HepG2 (cell line): ENCODE measurements at regions not wholly inside any gene's neighbourhood (a gene's known extent, or its start where the extent isn't known, plus 50 kb on each side); places are given as distances from the start of the nearest gene placed in this dataset.

Experiments used
- ATAC-seq: fragments of 200-7000 bp; cut with Tn5 transposase; 3 replicates; pipeline ENCODE4 v1.9.1; 2020; ENCODE audit warnings: mild to moderate bottlenecking, moderate library complexity
- BruUV-seq: library from RNA; stranded (reverse); fragments of 400-500 nt; replicated peaks from 2 replicates; lab custom pipeline; 2021; lab: Mats Ljungman, UMichigan
- CTCF ChIA-PET: fragments of 300-600 bp; formaldehyde crosslinking; extraction: SDS; loops from one replicate; lab custom pipeline; 2021; ENCODE audit warnings: low total read pairs, inconsistent platforms, low intra/inter-chr PET ratio; lab: Yijun Ruan, JAX
- POLR2A ChIA-PET: fragments of 350-600 bp; sonication (Branson Sonifier 250); formaldehyde crosslinking; loops from one replicate; lab custom pipeline; 2020; ENCODE audit warnings: antibody characterized with exemption, inconsistent platforms; lab: Yijun Ruan, JAX
- DNase-seq: peaks from one replicate; pipeline ENCODE4 v3.0.0-alpha.2; 2015; ENCODE audit warnings: low spot score
- FAIRE-seq: peaks from 3 replicates; lab custom pipeline; 2011; peaks lifted over from hg19 to GRCh38; lab: Jason Lieb, UNC
- H2AFZ ChIP-seq: one replicate; pipeline ENCODE4 v1.6.1; 2011; ENCODE audit warnings: low read length, inconsistent platforms
- H3K27ac ChIP-seq: fragments of 300-600 bp; 3 replicates; pipeline ENCODE4 v1.8.0; 2011; ENCODE audit warnings: mixed run types, mild to moderate bottlenecking, mixed read lengths, low read length, inconsistent platforms; ENCODE audit not compliant: insufficient read depth; ENCODE audit errors: extremely low read length
- H3K27me3 ChIP-seq, 2 experiments: fragments of 200-600 bp in 1 of 2; 2 replicates in 1 of 2; 3 replicates in 1 of 2; pipeline versions ENCODE4 v1.6.0 to v1.8.0; 2011; ENCODE audit warnings: low read length in 2 of 2, mild to moderate bottlenecking in 2 of 2, moderate library complexity in 2 of 2, inconsistent platforms in 1 of 2; ENCODE audit not compliant: insufficient read depth in 2 of 2, control insufficient read depth in 1 of 2
- H3K36me3 ChIP-seq, 2 experiments: fragments of 200-600 bp in 1 of 2; replicated peaks in 1 of 2; 2 replicates in 1 of 2; 3 replicates in 1 of 2; pipeline versions ENCODE4 v1.5.1 to v1.8.0; 2011; ENCODE audit warnings: low read length in 2 of 2, inconsistent platforms in 1 of 2; ENCODE audit not compliant: insufficient read depth in 2 of 2, control insufficient read depth in 1 of 2
- H3K4me1 ChIP-seq: 2 replicates; pipeline ENCODE4 v1.5.1; 2012; ENCODE audit warnings: low read length, inconsistent platforms; ENCODE audit not compliant: insufficient read depth
- H3K4me2 ChIP-seq: 2 replicates; pipeline ENCODE4 v1.6.0; 2011; ENCODE audit warnings: low read depth, low read length, inconsistent platforms
- H3K4me3 ChIP-seq, 3 experiments: fragments of 200-600 bp in 1 of 3; sonication (generic), shearing (Covaris generic) in 1 of 3; replicated peaks in 1 of 3; 2 replicates each; pipeline ENCODE4 v1.5.1; 2011 to 2016; ENCODE audit warnings: low read length in 3 of 3, inconsistent platforms in 2 of 3, low read depth in 2 of 3, mild to moderate bottlenecking in 2 of 3, control low read depth in 1 of 3, mixed read lengths in 1 of 3; ENCODE audit not compliant: insufficient read depth in 1 of 3
- H3K79me2 ChIP-seq: one replicate; pipeline ENCODE4 v1.6.1; 2011; ENCODE audit warnings: low read length, inconsistent platforms; ENCODE audit not compliant: insufficient read depth
- H3K9ac ChIP-seq: 2 replicates; pipeline ENCODE4 v1.6.0; 2011; ENCODE audit warnings: mild to moderate bottlenecking, low read depth, low read length, inconsistent platforms; ENCODE audit not compliant: insufficient read depth
- H3K9me3 ChIP-seq: 2 replicates; pipeline ENCODE4 v1.5.1; 2012; ENCODE audit warnings: mild to moderate bottlenecking, low read length
- H4K20me1 ChIP-seq: 2 replicates; pipeline ENCODE4 v1.6.0; 2011; ENCODE audit warnings: inconsistent platforms, mild to moderate bottlenecking, low read length, moderate library complexity; ENCODE audit not compliant: insufficient read depth
- CREB1 ChIP-seq, 2 experiments: fragments of 450-650 bp in 1 of 2; IDR thresholded peaks; 2 replicates each; pipeline ENCODE4 v1.6.1; 2016 to 2017; ENCODE audit warnings: control low read depth in 1 of 2, mild to moderate bottlenecking in 1 of 2, missing compliant biosample characterization in 1 of 2, missing genetic modification characterization in 1 of 2
- MTA3 ChIP-seq: sonication (generic); formaldehyde crosslinking; IDR thresholded peaks from 2 replicates; pipeline ENCODE4 v1.4.0; 2020; ENCODE audit warnings: missing genetic modification reagents
- NR1H2 ChIP-seq: sonication (generic); formaldehyde crosslinking; IDR thresholded peaks from 2 replicates; pipeline ENCODE4 v1.8.1; 2022; ENCODE audit warnings: low read depth, missing genetic modification reagents, borderline replicate concordance
- PLRG1 ChIP-seq: fragments of 450-650 bp; conservative IDR thresholded peaks from 2 replicates; pipeline ENCODE4 v1.6.1; 2016
- SMAD1 ChIP-seq: sonication (generic); formaldehyde crosslinking; IDR thresholded peaks from 2 replicates; pipeline ENCODE4 v1.4.0; 2020; ENCODE audit warnings: missing genetic modification reagents, low read depth, mild to moderate bottlenecking, borderline replicate concordance
- TRIM24 ChIP-seq: sonication (generic); formaldehyde crosslinking; IDR thresholded peaks from 2 replicates; pipeline ENCODE4 v1.8.0; 2022; ENCODE audit warnings: mild to moderate bottlenecking, missing genetic modification reagents
- ZNF207 ChIP-seq: fragments of 450-650 bp; IDR thresholded peaks from 2 replicates; pipeline ENCODE4 v1.6.1; 2016; ENCODE audit warnings: antibody characterized with exemption, borderline replicate concordance
- WGBS: methylation state at CpG from one replicate; pipeline ENCODE4 v1.1.6; 2017; ENCODE audit warnings: low lambda C conversion rate; 5-methylcytosine and 5-hydroxymethylcytosine counted together
- in situ Hi-C: cut with HindIII; loops from 2 replicates; pipeline ENCODE4 v1.10.0; 2017; ENCODE audit warnings: low pct_unique_long_range_greater_than_20kb; ENCODE audit not compliant: extremely low pct_ligation_motif_present
- intact Hi-C: fragments of 100-400 bp; cut with micrococcal nuclease; formaldehyde crosslinking; loops from one replicate; pipeline ENCODE4 v1.10.0; 2022; ENCODE audit not compliant: unreplicated experiment
- TF ChIP-seq, protein P1 (sequence below): IDR thresholded peaks from 2 replicates; pipeline ENCODE4 v1.6.1; 2016; ENCODE audit warnings: missing genetic modification reagents, missing compliant biosample characterization
- TF ChIP-seq, protein P2 (sequence below): sonication (generic); formaldehyde crosslinking; IDR thresholded peaks from 2 replicates; pipeline ENCODE4 v1.4.0; 2020; ENCODE audit warnings: mild to moderate bottlenecking, missing genetic modification reagents

DNA sequence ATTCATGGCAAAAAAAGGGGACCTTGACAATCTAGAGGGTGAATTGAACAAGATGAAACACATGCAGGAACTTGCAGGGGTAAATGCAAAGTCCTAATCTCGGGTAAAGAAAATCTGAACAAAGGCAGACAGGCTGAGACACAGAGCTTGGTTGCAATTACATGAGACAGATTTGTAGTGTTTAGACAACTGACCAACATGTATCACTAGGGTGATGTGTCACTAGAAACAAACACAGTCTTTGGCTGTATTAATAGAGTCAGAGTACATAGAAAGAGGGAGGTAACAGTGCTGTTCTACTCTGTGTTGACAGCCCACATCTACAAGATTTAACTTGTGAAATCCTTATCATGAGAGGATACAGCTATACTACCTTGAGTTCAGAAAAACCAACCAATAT lies 78.1 kb upstream of the GRIK3 start:
- intact Hi-C loops, result no loop called here
- no TSS peak for BruUV-seq
- 0% methylated on average over 1 of the region's 1 CpG for WGBS

DNA sequence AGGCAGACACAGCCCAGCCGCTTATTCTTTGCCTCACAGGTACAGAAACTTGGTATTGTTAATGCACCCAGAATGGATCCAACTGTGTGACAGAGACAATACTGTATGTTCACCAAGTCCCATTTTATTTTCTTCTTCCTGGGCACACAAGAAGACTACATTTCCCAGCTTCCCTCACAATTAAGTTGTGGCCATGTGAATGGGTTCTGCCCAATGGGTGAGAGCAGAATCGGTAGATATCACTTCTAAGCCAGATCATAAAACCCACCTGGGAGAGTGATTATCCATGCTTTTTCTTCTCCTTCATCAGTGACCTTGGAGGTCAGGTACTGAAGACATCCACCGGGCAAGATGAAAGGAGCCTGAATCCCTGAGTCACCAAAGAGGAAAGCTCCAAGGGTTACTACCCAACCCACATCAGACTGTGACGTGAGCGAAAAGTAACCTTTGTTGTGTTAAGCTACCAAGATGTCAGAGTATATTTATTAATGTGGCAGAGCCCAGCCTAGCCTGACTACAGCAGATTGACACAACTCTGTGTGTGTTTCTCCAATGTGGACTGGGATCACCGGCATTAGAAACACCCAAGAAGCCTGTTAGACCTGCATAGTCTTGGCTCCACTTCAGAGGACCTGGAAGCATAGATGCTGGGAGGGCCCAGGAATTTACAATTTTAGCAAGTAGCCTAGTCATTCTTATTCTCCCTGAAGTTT lies 79.1 kb upstream of the GRIK3 start:
- ATAC-seq (no peak), FAIRE-seq (no peak), DNase-seq (no peak)
- TF ChIP-seq, protein P1, sequence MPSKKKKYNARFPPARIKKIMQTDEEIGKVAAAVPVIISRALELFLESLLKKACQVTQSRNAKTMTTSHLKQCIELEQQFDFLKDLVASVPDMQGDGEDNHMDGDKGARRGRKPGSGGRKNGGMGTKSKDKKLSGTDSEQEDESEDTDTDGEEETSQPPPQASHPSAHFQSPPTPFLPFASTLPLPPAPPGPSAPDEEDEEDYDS (CRISPR knock-in tag), result no peak
- TF ChIP-seq PLRG1 (no peak), CREB1 (IDR thresholded peaks at IDR 0.05) (0 out of 2 replicates have a peak, but pooled peaks have one; percentile 2), CREB1 (CRISPR knock-in tag; IDR thresholded peaks at IDR 0.05) (no peak), SMAD1 (CRISPR knock-in tag) (no peak), MTA3 (CRISPR knock-in tag) (no peak), NR1H2 (CRISPR knock-in tag) (no peak), ZNF207 (no peak)
- H4K20me1 ChIP-seq, result no peaks in the 10 kb centered on the region
- WGBS, result 10% methylated on average over 5 of the region's 6 CpGs
- no peak overlapping the region for H3K4me2 ChIP-seq
- no TSS peak for BruUV-seq
- intact Hi-C loops, result no loop called here
- H3K9ac ChIP-seq, result no peak overlapping the region
- no peak overlapping the region for H2AFZ ChIP-seq
- no peaks in the 10 kb centered on the region for H3K79me2 ChIP-seq
- no peaks in the 10 kb centered on the region for H3K36me3 ChIP-seq
- in situ Hi-C loops, result no loop called here
- ChIA-PET CTCF (no interaction called here), POLR2A (no interaction called here)
- H3K4me3 ChIP-seq, result no peak overlapping the region
- no peaks in the 10 kb centered on the region for H3K4me1 ChIP-seq
- H3K9me3 ChIP-seq, result no peaks in the 10 kb centered on the region
- H3K27me3 ChIP-seq, result no peaks in the 10 kb centered on the region; a peak in 2 of 5 replicates
- no peak overlapping the region for H3K27ac ChIP-seq

More for the DNA sequence above, 78.1 kb upstream of the GRIK3 start:
- H3K4me2 ChIP-seq, result no peak overlapping the region
- TF ChIP-seq, protein P2, sequence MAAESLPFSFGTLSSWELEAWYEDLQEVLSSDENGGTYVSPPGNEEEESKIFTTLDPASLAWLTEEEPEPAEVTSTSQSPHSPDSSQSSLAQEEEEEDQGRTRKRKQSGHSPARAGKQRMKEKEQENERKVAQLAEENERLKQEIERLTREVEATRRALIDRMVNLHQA (CRISPR knock-in tag), result no peak
- TF ChIP-seq TRIM24, result no peak
- TF ChIP-seq, all 625 proteins: peak for 0
- ATAC-seq (no peak), FAIRE-seq (no peak), DNase-seq (no peak)
- ChIA-PET POLR2A (no interaction called here), CTCF (no interaction called here)
- Histone ChIP-seq H3K36me3 (no peaks in the 10 kb centered on the region), H3K9ac (no peak overlapping the region), H3K27ac (no peak overlapping the region), H4K20me1 (no peaks in the 10 kb centered on the region), H3K9me3 (no peaks in the 10 kb centered on the region), H3K4me1 (no peaks in the 10 kb centered on the region), H2AFZ (no peak overlapping the region), H3K27me3 (no peaks in the 10 kb centered on the region; a peak in 1 of 5 replicates), H3K79me2 (no peaks in the 10 kb centered on the region), H3K4me3 (no peak overlapping the region)
- in situ Hi-C loops, result no loop called here
